ENCODE measurements at regions not wholly inside any gene's neighbourhood (a gene's known extent, or its start where the extent isn't known, plus 50 kb on each side); places are given as distances from the start of the nearest gene placed in this dataset.

GRCh38 chr2:234357666-234358065, 139.2 kb downstream of the ARL4C start:
- TF ChIP-seq, protein P1, sequence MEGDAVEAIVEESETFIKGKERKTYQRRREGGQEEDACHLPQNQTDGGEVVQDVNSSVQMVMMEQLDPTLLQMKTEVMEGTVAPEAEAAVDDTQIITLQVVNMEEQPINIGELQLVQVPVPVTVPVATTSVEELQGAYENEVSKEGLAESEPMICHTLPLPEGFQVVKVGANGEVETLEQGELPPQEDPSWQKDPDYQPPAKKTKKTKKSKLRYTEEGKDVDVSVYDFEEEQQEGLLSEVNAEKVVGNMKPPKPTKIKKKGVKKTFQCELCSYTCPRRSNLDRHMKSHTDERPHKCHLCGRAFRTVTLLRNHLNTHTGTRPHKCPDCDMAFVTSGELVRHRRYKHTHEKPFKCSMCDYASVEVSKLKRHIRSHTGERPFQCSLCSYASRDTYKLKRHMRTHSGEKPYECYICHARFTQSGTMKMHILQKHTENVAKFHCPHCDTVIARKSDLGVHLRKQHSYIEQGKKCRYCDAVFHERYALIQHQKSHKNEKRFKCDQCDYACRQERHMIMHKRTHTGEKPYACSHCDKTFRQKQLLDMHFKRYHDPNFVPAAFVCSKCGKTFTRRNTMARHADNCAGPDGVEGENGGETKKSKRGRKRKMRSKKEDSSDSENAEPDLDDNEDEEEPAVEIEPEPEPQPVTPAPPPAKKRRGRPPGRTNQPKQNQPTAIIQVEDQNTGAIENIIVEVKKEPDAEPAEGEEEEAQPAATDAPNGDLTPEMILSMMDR (conservative IDR thresholded peaks at IDR 0.05 in 1 of 2, IDR thresholded peaks at IDR 0.05 in 1 of 2; ENCODE audit: extremely low read depth in 1 of 2, insufficient read depth in 1 of 2, low read depth in 1 of 2, low read length in 2 of 2): no peak
- TF ChIP-seq EZH2 (IDR thresholded peaks at IDR 0.05; ENCODE audit: borderline replicate concordance, low read length): no peak
